ENCODE measurements at regions not wholly inside any gene's neighbourhood (a gene's known extent, or its start where the extent isn't known, plus 50 kb on each side); places are given as distances from the start of the nearest gene placed in this dataset.
"Not testable (repeated sequence)": the region's sequence is repeated elsewhere in the genome, so short reads cannot be mapped to it uniquely, and the experiment has no call there.

DNA sequence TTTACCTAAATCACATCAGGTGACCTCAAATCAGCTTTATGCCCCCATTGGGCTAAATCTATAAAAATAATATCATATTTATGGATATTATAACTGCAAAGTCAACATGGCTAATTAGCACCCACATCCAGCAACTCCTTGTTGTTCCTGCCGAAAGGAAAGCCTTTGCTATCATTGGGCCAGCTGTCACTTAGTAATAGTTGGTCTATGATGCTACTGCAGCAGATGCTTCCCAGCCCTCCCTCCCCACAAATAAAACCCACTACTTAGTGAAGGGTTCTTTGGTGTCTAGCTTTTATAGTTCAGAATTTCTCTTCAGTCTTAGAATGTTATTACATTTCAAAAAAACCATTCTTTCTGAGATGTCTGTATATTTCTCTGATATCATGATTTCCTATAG is 116.9 kb upstream of the ENPEP start:
- DNase-seq = no peak

GRCh38 chr4:110357521-110357920 is 118.4 kb upstream of the ENPEP start:
- DNase-seq = no peak

DNA sequence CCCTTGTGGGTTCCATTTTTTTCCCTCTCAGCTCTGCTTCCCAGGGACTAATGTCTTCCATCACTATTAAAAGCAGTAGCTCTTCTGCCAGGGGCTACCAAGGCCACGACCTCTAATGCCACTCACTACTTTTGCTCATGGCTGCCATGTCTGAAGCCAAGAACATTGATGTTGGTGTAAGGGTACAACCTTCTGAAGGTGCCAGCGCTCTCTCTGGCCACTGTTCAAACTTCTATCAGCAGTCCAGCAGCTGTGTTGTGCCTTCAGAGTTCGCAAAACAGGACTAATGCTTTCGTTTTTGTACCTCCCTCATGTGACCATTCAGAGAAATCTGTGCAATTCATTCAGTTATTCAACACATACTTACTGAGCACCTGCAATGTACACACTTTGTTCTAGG is 121.5 kb upstream of the ENPEP start:
- no peak for DNase-seq

GRCh38 chr4:110352670-110353442 is 123.1 kb upstream of the ENPEP start:
- no peak for DNase-seq

DNA sequence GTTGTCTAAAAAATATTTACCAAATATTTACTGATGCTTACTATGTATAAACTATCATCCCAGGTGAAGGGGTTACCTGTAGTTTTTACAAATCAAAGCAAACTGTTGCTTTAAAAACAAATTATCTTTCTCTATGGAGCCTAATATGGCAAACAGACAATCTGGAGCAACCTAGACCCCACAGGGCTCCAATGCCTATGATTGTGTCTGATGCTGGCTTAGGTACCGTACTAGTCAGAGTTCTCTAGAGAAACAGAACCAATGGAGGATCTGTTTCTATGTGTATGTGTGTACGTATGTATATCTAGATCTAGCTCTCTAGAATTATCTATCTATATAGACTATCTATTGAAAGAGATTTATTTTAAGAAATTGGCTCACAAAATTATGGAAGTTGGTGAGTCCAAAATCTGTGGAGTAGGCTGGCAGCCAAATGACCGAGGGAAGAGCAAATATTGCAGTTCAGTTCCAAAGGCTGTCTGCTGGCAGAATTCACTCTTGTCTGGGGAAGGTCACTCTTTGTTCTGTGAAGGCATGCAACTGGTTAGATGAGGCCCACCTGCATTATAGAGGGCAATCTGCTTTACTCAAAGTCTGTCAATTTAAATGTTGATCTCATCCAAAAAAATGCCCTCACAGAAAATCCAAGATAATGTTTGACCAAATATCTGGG is 127.1 kb upstream of the ENPEP start:
- no peak for DNase-seq

DNA sequence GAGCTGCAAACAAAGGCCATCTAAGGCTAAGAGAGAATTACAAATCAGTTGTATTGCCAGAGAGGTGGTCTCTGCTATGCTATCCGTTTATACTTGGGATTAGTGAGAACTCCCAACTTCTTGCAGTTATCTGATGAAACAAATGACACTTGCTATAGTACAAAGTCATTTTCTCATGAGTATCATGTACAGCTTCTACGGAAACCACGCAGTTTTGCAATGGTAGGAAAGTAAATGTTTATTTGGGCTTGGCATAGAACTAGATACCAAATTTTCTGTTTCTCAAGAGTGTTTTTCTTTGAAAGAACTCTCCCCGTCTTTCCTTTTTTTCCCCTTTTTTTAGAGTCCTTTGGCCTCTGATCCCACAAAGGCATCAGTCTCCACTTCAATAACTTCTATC is 128.2 kb upstream of the ENPEP start:
- DNase-seq = no peak

DNA sequence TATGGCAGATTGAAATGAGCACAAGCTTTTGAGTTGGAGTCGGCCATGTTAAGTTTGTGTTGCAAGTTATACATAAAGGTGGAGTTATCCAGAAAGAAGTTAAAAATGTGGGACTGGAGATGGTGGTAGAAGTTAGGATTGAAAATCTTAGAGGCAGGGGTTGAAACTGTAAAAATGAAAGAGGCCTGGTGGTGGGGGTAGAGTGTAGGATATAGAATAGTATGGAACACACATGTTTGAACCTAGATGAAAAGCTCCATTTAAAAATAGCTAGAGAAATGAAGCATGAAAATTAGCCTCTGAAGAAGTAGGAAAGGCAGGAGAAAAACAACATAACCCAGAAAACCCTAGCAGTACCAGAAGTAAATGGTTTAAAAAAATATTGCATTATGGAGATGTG is 131.8 kb upstream of the ENPEP start:
- DNase-seq = no peak

DNA sequence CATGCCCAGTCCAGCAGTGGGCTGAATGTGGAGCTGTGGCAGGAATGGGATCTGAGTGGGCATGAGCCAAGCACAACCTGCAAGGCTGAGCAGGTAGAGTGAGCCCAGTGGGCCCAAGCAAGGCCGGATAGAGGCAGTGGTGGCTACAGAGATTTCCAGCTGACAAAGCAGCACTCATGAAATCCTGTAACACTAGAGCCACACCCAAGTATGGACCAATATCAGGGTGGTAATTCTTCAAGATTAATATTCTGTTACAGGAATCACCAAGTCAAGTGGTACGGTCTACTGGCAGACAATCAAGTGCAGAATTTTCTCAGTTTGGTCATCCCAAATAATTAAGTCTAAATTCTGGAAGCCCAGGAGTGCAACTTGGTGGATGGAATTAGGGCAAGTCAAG is 132.4 kb upstream of the ENPEP start:
- DNase-seq = no peak

DNA sequence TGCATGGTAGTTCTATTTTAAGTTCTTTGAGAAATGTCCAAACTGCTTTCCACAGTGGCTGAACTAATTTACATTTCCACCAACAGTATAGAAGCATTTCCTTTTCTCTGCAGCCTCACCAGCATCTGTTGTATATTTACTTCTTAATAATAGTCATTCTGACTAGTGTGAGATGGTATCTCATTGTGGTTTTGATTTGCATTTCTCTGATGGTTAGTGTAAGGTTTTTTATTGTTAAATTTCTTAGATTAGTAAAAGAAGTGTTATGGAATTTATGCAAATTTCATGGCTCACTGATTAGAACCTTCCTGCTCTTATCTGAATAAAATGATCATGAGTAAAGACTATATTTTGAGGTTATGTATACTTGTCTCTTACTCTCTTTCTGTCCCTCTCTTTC is 134.8 kb upstream of the ENPEP start:
- not testable (repeated sequence) for DNase-seq

DNA sequence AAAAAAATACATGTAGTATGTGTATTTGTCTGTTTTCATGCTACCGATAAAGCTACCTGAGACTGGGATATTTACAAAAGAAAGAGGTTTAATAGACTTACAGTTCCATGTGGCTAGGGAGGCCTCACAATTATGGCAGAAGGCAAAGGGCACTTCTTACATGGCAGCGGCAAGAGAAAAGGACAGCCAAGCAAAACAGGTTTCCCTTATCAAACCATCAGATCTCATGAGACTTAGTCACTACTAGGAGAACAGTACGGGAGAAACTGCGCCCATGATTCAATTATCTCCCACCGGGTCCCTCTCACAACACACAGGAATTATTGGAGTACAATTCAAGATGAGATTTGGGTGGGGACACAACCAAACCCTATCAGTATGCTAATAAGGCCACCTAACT is 137.0 kb upstream of the ELOVL6 start:
- no peak for DNase-seq

GRCh38 chr4:110332483-110332882 is 134.1 kb upstream of the ELOVL6 start:
- DNase-seq = no peak

DNA sequence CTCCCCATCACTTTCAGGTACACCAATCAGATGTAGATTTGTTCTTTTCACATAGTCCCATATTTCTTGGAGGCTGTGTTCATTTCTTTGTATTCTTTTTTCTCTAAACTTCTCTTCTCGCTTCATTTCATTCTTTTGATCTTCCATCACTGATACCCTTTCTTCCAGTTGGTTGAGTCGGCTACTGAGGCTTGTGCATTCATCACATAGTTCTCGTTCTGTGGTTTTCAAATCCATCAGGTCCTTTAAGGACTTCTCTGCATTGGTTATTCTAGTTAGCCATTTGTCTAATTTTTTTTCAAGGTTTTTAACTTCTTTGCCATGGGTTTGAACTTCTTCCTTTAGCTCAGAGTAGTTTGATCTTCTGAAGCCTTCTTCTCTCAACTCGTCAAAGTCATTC is 128.0 kb upstream of the ELOVL6 start:
- DNase-seq = not testable (repeated sequence)

GRCh38 chr4:110310795-110311194 is 112.4 kb upstream of the ELOVL6 start:
- no peak for DNase-seq

DNA sequence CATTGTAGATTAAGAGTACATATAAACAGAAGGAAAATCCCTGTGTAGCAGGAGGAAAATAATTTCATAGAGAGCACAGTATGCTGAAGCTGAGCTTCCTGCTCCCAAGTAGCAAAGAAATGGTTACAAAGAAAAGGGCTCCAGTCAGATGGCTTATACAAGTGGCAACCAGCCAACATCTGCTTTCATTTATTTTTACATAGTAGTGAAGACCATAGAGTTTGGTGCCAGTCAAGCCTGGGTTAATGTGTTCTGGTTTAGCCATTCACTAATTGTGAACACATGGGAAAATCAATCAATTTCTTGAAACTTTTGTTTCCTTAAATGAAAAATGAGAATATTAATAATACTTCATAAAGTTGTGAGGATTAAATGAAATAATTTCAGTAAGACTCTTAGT is 111.3 kb upstream of the ELOVL6 start:
- no peak for DNase-seq

DNA sequence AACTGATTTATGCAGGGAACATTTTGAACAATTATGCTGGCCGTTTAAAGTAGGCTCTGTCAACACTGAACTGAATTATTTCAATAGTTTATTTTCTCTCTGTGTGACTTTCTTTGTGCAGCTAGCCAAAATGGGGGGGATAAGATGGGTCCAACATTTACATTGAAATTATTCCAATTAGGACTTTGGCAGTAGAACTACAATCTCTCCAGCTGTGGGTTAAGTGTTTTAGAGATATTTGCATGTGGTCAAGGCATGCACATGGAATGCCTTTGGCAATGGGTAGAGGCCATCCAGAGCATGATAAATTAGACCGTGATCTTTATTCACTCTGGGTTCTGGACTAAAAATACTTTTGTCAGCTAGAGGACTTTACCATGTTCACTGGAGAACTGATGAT is 107.9 kb upstream of the ELOVL6 start:
- DNase-seq = peak; percentile 3 to 67

- DNase-seq = no peak
Observed at GRCh38 chr4:110305455-110305854, 107.0 kb upstream of the ELOVL6 start.

DNA sequence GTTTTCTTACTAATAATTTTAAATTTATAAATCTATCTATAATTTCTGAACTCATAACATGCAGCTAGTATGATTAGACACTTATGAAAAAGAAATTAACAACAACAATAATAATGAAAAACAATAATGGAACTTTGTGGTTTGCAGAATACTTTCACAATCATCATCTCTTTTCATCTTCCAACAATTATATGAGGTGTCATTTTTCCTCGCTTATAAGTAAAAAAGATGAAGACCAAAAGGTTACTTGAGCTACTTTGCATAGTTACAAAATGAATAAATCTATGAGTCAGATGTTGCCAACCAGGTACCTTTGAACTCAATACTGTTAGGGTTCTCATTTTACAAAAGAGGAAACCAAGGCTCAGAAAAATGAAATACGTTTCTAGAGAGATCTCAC is 98.5 kb upstream of the ELOVL6 start:
- DNase-seq = no peak

DNA sequence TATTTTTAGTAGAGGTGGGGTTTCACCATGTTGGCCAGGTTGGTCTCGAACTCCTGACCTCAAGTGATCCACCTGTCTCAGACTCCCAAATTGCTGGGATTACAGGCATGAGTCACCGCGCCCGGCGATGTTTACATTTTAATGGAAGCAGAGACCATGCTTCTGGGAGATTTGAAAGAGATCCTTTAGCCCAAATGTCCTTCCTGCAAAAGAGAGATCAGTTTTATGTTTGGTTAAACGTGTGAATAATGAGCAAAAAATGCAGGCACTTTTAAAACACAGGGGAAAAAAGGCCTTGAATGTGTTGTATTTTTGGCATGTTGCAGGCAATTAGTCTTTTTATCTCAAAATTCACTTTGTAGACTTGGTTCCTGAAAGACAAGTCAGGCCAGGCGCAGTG is 95.8 kb upstream of the ELOVL6 start:
- DNase-seq = no peak

- DNase-seq = no peak
Observed at GRCh38 chr4:110292994-110293744, 94.8 kb upstream of the ELOVL6 start.

DNA sequence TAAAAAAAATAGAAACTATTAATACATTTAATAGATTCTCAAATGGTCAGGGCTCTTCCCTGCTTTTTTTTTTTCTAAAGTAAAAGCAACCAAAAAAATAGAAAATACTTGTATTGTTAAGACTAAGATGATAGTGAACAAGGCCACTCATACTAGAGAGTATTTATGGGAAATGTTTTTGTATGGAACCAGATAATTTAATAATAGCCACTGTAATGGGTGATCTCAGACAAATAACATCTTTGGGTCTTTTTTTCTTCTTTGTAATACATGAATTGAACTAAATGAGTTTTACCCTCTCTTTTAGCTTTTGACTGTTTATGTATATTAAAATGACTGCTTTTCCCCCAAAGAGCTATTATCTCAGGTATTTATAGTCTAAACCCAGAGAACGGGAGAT is 92.1 kb upstream of the ELOVL6 start:
- no peak for DNase-seq

DNA sequence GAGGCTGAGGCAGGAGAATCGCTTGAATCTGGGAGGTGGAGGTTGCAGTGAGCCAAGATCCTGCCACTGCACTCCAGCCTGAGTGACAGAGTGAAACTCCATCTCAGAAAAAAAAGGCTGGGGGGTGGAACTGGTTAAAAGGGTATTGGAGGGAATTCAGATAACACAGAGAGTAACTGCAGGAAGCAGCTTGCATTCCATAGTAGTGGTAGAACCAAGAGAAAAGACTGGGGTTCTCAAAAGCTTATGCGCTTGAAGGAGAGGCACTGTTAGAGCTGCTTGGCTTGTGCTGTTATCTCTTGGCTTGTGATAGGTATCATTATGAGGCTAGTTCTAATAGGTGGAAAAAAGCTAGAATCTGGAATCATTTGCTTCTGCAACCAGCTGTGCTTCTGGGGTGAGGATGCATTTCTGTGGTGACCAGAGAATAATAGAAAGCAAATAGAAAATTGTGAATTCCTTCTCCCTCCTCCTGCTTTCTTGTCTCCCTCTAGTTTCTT is 91.2 kb upstream of the ELOVL6 start:
- DNase-seq = no peak

- DNase-seq = no peak
Observed at GRCh38 chr4:110287130-110287529, 88.7 kb upstream of the ELOVL6 start.

- DNase-seq = no peak
Observed at GRCh38 chr4:110278127-110278526, 79.7 kb upstream of the ELOVL6 start.

DNA sequence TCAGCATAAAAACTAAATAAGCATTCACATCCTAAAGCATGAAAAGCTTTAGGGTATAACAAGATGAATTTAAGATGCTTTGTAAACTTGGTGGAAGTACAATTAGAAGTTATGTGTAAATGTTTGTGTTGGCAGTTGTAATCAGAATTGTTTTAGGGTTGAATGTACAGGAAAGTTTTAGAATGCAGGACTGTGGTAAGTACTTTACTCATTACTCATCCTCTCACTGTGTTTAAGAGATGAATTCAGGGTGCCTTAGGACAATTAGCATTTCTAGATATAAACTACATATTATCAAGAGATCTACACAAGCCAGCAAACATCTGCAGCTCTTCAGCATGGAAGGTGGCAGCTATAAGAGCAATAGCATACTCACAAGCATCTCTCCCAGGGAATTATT is 77.5 kb upstream of the ELOVL6 start:
- DNase-seq = no peak
